Lower leg skin (tissue), 4 donors: ENCODE measurements at regions not wholly inside any gene's neighbourhood (a gene's known extent, or its start where the extent isn't known, plus 50 kb on each side); places are given as distances from the start of the nearest gene placed in this dataset.

ENCODE experiments used
- DNase-seq, 2 donors: peaks; one replicate each; pipeline ENCODE4 v3.0.0-alpha.2; 2019; ENCODE audit warnings: low spot score in 2 of 2
- H3K4me3 ChIP-seq: fragments of 200-600 bp; sonication (generic); 2 replicates; pipeline ENCODE4 v1.5.1; 2017; ENCODE audit warnings: mild to moderate bottlenecking, low read depth; ENCODE audit not compliant: poor library complexity, severe bottlenecking
- POLR2A ChIP-seq, 2 donors: fragments of 450-650 bp; IDR thresholded peaks; one replicate each; pipeline ENCODE4 v1.6.1; 2016 to 2017; ENCODE audit warnings: antibody characterized with exemption in 2 of 2, mild to moderate bottlenecking in 1 of 2, moderate library complexity in 1 of 2
- WGBS, 2 donors: methylation state at CpG; one replicate each; pipeline ENCODE4 v1.1.5; 2018; 5-methylcytosine and 5-hydroxymethylcytosine counted together
- intact Hi-C: fragments of 100-400 bp; cut with DNase I; formaldehyde crosslinking; loops from one replicate; pipeline ENCODE4 v1.15.0; 2023; ENCODE audit warnings: low total_unique reads
- TF ChIP-seq, protein P1 (sequence below), 3 donors: fragments of 450-650 bp; IDR thresholded peaks; one replicate each; pipeline ENCODE4 v1.5.1; 2016; ENCODE audit warnings: antibody characterized with exemption in 3 of 3, mild to moderate bottlenecking in 3 of 3, moderate library complexity in 2 of 3

DNA sequence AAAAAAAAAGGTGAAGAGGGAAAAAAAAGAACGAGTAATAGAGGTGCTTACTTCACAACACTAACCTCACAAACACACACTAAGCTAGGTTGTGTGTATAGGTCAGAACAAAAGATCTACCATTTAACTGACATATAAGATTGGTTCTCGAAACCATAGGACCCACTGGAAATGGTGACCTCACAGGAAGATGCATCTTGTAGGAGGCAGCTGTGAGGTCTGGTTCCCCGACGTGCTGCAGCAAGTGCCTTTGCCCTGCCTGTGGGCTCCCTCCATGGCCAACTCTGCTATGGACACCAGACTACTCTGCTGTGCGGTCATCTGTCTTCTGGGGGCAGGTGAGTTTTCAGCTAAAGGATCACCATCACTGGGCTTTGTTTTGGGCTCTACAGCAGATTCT is 133.8 kb upstream of the PRSS1 start:
- DNase-seq = no peak
- intact Hi-C loops = no loop called here
- WGBS, 2 donors = 80 to 82% methylated on average over 5 of the region's 5 CpGs
- H3K4me3 ChIP-seq = no peak overlapping the region
- TF ChIP-seq, protein P1, sequence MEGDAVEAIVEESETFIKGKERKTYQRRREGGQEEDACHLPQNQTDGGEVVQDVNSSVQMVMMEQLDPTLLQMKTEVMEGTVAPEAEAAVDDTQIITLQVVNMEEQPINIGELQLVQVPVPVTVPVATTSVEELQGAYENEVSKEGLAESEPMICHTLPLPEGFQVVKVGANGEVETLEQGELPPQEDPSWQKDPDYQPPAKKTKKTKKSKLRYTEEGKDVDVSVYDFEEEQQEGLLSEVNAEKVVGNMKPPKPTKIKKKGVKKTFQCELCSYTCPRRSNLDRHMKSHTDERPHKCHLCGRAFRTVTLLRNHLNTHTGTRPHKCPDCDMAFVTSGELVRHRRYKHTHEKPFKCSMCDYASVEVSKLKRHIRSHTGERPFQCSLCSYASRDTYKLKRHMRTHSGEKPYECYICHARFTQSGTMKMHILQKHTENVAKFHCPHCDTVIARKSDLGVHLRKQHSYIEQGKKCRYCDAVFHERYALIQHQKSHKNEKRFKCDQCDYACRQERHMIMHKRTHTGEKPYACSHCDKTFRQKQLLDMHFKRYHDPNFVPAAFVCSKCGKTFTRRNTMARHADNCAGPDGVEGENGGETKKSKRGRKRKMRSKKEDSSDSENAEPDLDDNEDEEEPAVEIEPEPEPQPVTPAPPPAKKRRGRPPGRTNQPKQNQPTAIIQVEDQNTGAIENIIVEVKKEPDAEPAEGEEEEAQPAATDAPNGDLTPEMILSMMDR (IDR thresholded peaks at IDR 0.05) = no peak
- TF ChIP-seq POLR2A (IDR thresholded peaks at IDR 0.05) = no peak

DNA sequence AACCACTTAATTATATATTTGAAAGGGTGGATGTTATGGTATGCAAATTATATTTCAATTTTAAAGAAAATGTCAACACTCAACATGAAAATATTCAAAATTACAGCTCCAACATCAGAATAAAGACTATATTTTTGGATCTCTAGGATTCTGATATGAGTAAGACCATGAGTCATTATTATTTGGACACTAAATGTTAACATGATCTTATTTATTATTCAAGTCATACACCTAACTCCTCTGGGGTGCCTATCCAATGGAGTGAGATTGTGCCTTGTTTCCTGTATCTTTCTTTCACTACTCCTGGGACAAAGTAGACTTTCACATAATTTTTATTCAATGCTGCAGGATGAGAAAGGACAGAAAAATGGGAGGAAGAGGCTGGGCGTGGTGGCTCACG is 135.2 kb upstream of the PRSS1 start:
- WGBS, 2 donors = 93 to 95% methylated on average over 2 of the region's 2 CpGs
- no peak for TF ChIP-seq POLR2A (IDR thresholded peaks at IDR 0.05)
- TF ChIP-seq, protein P1 (IDR thresholded peaks at IDR 0.05) = no peak

DNA sequence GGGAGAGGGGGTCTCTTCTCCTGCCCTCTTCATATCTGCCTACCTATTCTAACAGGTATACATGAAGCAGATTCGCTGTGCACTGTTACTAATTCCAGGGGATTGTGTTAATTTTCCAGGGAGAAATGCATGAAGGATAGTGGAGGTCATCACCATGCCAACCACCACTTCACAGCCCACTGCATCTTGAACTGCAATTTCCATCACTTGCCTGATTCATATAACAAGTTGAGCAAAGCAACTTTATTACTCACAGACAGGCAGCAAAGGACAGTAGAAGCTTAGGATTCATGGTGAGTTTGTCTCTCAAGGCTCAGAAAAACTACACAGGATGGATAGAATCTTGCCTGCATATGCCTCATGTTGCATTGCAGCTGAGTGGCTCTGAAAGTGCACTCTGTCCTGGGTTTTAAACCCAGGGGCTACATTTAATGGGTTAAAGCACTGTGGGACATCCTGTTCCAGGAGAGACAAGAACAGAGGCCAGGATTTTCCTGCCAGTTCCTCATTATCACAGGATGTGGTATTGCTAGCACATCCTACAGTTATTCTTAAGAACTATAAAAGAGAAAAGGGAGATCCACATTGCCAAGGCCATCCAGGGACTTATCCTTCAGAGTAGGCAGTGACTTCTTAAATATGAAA is 136.9 kb upstream of the PRSS1 start:
- H3K4me3 ChIP-seq = no peak overlapping the region
- intact Hi-C loops = no loop called here
- 59 to 83% methylated on average over 1 of the region's 1 CpG for WGBS, 2 donors
- TF ChIP-seq, protein P1 (IDR thresholded peaks at IDR 0.05) = no peak
- no peak for TF ChIP-seq POLR2A (IDR thresholded peaks at IDR 0.05)
- no peak for DNase-seq

More for the DNA sequence above, 135.2 kb upstream of the PRSS1 start:
- intact Hi-C loops = no loop called here
- no peak overlapping the region for H3K4me3 ChIP-seq
- DNase-seq = no peak

DNA sequence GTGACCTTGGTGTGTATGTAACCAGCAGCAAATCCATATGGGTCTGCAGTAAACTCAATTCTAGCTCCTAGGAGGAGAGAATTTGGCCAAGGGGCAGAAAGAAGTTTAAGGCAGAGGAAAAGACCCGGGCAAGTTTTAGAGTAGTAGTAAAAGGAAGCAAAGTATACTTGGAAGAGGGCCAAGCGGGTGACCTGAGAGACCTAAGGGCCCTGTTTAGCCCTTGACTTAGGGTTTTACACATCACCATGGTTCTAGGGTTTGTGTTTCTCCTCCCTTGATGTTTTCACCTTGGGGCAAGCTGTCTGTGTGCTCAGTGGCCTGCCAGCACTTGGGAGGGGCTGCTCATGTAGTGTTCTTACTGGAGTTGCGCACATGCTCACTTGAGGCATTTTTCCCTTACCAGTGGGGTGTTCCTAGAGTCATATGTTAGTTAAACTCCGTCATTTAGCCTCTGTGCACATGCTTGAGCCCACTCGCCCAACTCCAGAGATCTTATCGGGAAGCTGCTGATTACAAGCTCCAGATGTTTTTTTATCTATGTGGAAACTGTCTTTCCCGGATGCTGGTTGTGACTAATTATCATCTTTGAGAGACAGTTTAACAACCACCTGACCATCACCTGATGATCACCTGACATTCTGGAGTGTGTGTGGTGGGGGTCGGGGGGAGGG is 137.6 kb upstream of the PRSS1 start:
- intact Hi-C loops = no loop called here
- TF ChIP-seq, protein P1 (IDR thresholded peaks at IDR 0.05) = no peak
- WGBS, 2 donors = 36 to 41% methylated on average over 8 of the region's 8 CpGs
- H3K4me3 ChIP-seq = no peak overlapping the region
- no peak for DNase-seq

DNA sequence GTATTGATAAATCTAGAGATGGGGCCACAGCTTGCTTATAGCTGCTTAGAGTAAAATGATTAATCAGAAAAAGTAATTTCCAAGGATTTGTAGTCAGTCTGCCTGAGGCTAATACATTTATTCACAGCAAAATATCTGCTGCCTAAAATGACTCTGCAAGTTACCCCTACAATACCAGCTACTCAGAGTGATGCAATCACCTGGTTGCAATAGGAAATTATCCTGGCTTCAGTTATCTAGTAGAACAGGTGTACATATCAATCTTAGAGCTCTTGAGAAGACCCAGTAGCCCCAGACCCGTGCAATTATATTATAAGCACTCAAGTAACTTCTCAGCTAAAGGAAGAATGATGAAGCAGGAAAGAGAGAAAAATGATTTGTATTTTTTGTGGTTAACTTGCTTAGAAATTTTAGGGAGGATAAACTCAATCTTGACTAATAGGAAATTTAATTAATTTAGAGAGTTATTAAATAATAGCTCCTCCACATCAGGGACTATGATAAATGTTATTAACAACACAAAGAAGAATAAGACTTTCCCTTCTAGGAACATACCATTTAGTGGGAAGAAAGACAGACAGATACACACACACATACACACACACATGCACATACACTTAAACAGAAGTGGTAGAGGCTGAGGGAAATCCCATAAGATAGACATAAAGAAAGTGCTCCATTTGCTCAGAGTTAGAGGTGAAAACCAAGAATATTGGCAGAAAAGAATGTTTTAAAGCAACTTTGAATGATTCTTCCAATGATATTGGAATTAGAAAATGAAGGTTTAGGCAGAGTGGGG is 140.4 kb upstream of the PRSS1 start:
- H3K4me3 ChIP-seq = no peak overlapping the region
- TF ChIP-seq POLR2A (IDR thresholded peaks at IDR 0.05) = no peak
- TF ChIP-seq, protein P1 (IDR thresholded peaks at IDR 0.05) = no peak
- intact Hi-C loops = no loop called here
- WGBS, 2 donors = 57 to 64% methylated on average over 1 of the region's 1 CpG
- no peak for DNase-seq
